ENCODE measurements at regions not wholly inside any gene's neighbourhood (a gene's known extent, or its start where the extent isn't known, plus 50 kb on each side); places are given as distances from the start of the nearest gene placed in this dataset.

GRCh38 chr7:145293228-145293701, 457.4 kb upstream of the TPK1 start:
- no peak for TF ChIP-seq POLR2A (IDR thresholded peaks at IDR 0.05)
- TF ChIP-seq, protein P1, sequence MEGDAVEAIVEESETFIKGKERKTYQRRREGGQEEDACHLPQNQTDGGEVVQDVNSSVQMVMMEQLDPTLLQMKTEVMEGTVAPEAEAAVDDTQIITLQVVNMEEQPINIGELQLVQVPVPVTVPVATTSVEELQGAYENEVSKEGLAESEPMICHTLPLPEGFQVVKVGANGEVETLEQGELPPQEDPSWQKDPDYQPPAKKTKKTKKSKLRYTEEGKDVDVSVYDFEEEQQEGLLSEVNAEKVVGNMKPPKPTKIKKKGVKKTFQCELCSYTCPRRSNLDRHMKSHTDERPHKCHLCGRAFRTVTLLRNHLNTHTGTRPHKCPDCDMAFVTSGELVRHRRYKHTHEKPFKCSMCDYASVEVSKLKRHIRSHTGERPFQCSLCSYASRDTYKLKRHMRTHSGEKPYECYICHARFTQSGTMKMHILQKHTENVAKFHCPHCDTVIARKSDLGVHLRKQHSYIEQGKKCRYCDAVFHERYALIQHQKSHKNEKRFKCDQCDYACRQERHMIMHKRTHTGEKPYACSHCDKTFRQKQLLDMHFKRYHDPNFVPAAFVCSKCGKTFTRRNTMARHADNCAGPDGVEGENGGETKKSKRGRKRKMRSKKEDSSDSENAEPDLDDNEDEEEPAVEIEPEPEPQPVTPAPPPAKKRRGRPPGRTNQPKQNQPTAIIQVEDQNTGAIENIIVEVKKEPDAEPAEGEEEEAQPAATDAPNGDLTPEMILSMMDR (IDR thresholded peaks at IDR 0.05): no peak
